GM12878 (cell line): ENCODE measurements at regions not wholly inside any gene's neighbourhood (a gene's known extent, or its start where the extent isn't known, plus 50 kb on each side); places are given as distances from the start of the nearest gene placed in this dataset.

Experiments used
- ATAC-seq: fragments of 200-7000 bp; cut with Tn5 transposase; 3 replicates; pipeline ENCODE4 v1.9.1; 2020; ENCODE audit warnings: mild to moderate bottlenecking, moderate library complexity
- BruUV-seq: library from RNA; stranded (reverse); fragments of 400-500 nt; replicated peaks from 2 replicates; lab custom pipeline; 2021; lab: Mats Ljungman, UMichigan
- CTCF ChIA-PET: fragments of 300-600 bp; sonication (Branson Sonifier 250); formaldehyde crosslinking; extraction: SDS; loops from one replicate; lab custom pipeline; 2021; ENCODE audit warnings: inconsistent platforms; lab: Yijun Ruan, JAX
- POLR2A ChIA-PET: fragments of 350-600 bp; formaldehyde crosslinking; extraction: SDS; loops from one replicate; lab custom pipeline; 2021; ENCODE audit warnings: inconsistent platforms; lab: Charles Lee
- RAD21 ChIA-PET: fragments of 300-600 bp; sonication (Branson Sonifier 250); formaldehyde crosslinking; loops from one replicate; lab custom pipeline; 2023; ENCODE audit warnings: antibody characterized with exemption; ENCODE audit not compliant: unreplicated experiment; lab: Charles Lee
- SMC1A ChIA-PET: fragments of 300-600 bp; sonication (Branson Sonifier 250); formaldehyde crosslinking; loops from one replicate; lab custom pipeline; 2023; ENCODE audit not compliant: unreplicated experiment, uncharacterized antibody; lab: Charles Lee
- DNase-seq: peaks from one replicate; pipeline ENCODE4 v3.0.0-alpha.2; 2011; ENCODE audit warnings: low read depth, low spot score
- FAIRE-seq: peaks from 3 replicates; lab custom pipeline; 2011; peaks lifted over from hg19 to GRCh38; lab: Jason Lieb, UNC
- H2AFZ ChIP-seq: 2 replicates; pipeline ENCODE4 v1.6.0; 2011; ENCODE audit warnings: low read depth, low read length, control low read depth; ENCODE audit not compliant: control insufficient read depth
- H3K27ac ChIP-seq: 2 replicates; pipeline ENCODE4 v1.5.1; 2011; ENCODE audit warnings: control low read depth; ENCODE audit not compliant: control insufficient read depth, insufficient read depth
- H3K27me3 ChIP-seq, 2 experiments: replicated peaks in 1 of 2; 2 replicates each; pipeline versions ENCODE4 v1.6.0 to v1.6.1; 2011; ENCODE audit warnings: low read length in 1 of 2; ENCODE audit not compliant: control insufficient read depth in 2 of 2, insufficient read depth in 2 of 2
- H3K36me3 ChIP-seq, 2 experiments: 2 replicates each; pipeline ENCODE4 v1.5.1; 2011; ENCODE audit warnings: low read length in 1 of 2; ENCODE audit not compliant: control insufficient read depth in 2 of 2, insufficient read depth in 2 of 2
- H3K4me1 ChIP-seq: 2 replicates; pipeline ENCODE4 v1.6.1; 2011; ENCODE audit warnings: mild to moderate bottlenecking, low read length, moderate library complexity, mixed read lengths; ENCODE audit not compliant: control insufficient read depth, insufficient read depth
- H3K4me2 ChIP-seq: 2 replicates; pipeline ENCODE4 v1.6.0; 2011; ENCODE audit warnings: control low read depth; ENCODE audit not compliant: control insufficient read depth, insufficient read depth
- H3K4me3 ChIP-seq: fragments of 200-600 bp; sonication (generic); 2 replicates; pipeline ENCODE4 v1.5.1; 2016
- H3K79me2 ChIP-seq: 2 replicates; pipeline ENCODE4 v1.6.0; 2011; ENCODE audit warnings: low read length; ENCODE audit not compliant: control insufficient read depth, insufficient read depth
- H3K9ac ChIP-seq: 2 replicates; pipeline ENCODE4 v1.8.0; 2011; ENCODE audit warnings: low read length, control low read depth, mixed read lengths; ENCODE audit not compliant: control insufficient read depth, insufficient read depth
- H3K9me3 ChIP-seq: replicated peaks from 3 replicates; pipeline ENCODE4 v1.5.1; 2011; ENCODE audit warnings: mild to moderate bottlenecking, low read length; ENCODE audit not compliant: control insufficient read depth, insufficient read depth
- H4K20me1 ChIP-seq: 2 replicates; pipeline ENCODE4 v1.6.0; 2011; ENCODE audit not compliant: control insufficient read depth, insufficient read depth
- ESRRA ChIP-seq: IDR thresholded peaks from 2 replicates; pipeline ENCODE4 v1.6.1; 2012; ENCODE audit warnings: mild to moderate bottlenecking, low read length, improper control_type of control experiment
- GABPA ChIP-seq: IDR thresholded peaks from 2 replicates; pipeline ENCODE4 v1.6.1; 2014; ENCODE audit warnings: antibody characterized with exemption, low read depth, mild to moderate bottlenecking, inconsistent platforms
- POLR2AphosphoS5 ChIP-seq: IDR thresholded peaks from 2 replicates; pipeline ENCODE4 v1.6.1; 2011; ENCODE audit warnings: mild to moderate bottlenecking, low read length, inconsistent platforms
- ZNF384 ChIP-seq: IDR thresholded peaks from 2 replicates; pipeline ENCODE4 v1.6.1; 2012; ENCODE audit warnings: low read depth, mild to moderate bottlenecking, low read length, improper control_type of control experiment, borderline replicate concordance
- ZSCAN29 ChIP-seq: fragments of 450-650 bp; IDR thresholded peaks from 2 replicates; pipeline ENCODE4 v1.6.1; 2017; ENCODE audit warnings: mild to moderate bottlenecking, moderate library complexity
- WGBS: methylation state at CpG from one replicate; pipeline ENCODE4 v1.1.6; 2016; ENCODE audit warnings: low lambda C conversion rate; ENCODE audit not compliant: insufficient replicate concordance, insufficient coverage; ENCODE audit errors: missing lambda C conversion rate; 5-methylcytosine and 5-hydroxymethylcytosine counted together
- in situ Hi-C: fragments of 300-500 bp; cut with MboI; formaldehyde crosslinking; loops from 9 replicates; pipeline ENCODE4 v1.14.3; 2018; ENCODE audit warnings: mixed read lengths
- intact Hi-C: fragments of 100-400 bp; cut with micrococcal nuclease; formaldehyde crosslinking; loops from one replicate; pipeline ENCODE4 v1.14.2; 2022; ENCODE audit not compliant: unreplicated experiment
- TF ChIP-seq, protein P1 (sequence below): IDR thresholded peaks from 2 replicates; pipeline ENCODE4 v1.6.1; 2011; ENCODE audit warnings: mild to moderate bottlenecking, low read depth, low read length, moderate library complexity; ENCODE audit not compliant: insufficient replicate concordance
- TF ChIP-seq, protein P2 (sequence below): IDR thresholded peaks from 2 replicates; pipeline ENCODE4 v1.6.1; 2011; ENCODE audit warnings: low read depth, mild to moderate bottlenecking, low read length, moderate library complexity, borderline replicate concordance; ENCODE audit errors: extremely low read depth
- TF ChIP-seq, protein P3 (sequence below): IDR thresholded peaks from 2 replicates; pipeline ENCODE4 v1.6.1; 2011; ENCODE audit warnings: borderline replicate concordance, low read depth, mild to moderate bottlenecking, moderate library complexity, low read length; ENCODE audit not compliant: insufficient read depth, poor library complexity, severe bottlenecking
- TF ChIP-seq, protein P4 (sequence below): fragments of 450-650 bp; IDR thresholded peaks from 2 replicates; pipeline ENCODE4 v1.6.1; 2017; ENCODE audit warnings: mild to moderate bottlenecking, moderate library complexity
- TF ChIP-seq, protein P5 (sequence below): IDR thresholded peaks from 2 replicates; pipeline ENCODE4 v1.6.1; 2012; ENCODE audit warnings: low read depth, low read length, improper control_type of control experiment
- TF ChIP-seq, protein P6 (sequence below): fragments of 450-650 bp; IDR thresholded peaks from 2 replicates; pipeline ENCODE4 v1.6.1; 2017; ENCODE audit warnings: low read depth, mild to moderate bottlenecking, moderate library complexity

DNA sequence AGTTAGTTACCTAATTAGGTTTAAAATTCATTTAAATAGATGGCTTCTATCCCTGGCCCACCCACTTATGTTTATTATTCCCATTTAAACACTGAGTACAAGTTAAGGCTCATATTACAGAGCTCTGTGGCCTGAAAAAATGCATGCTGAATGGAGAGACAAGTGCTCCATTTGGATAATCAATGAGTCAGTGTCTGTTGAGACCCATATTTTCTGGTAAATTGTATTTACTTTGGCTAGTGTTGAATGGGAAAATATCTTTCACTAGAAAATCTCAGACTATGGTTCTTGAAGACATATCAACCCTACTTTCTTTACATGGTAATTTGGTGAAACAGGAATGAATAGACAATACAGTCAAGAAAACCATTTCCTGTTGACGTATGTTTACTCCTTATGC, 356.0 kb downstream of the S1PR1 start (continued):
- TF ChIP-seq, protein P1, sequence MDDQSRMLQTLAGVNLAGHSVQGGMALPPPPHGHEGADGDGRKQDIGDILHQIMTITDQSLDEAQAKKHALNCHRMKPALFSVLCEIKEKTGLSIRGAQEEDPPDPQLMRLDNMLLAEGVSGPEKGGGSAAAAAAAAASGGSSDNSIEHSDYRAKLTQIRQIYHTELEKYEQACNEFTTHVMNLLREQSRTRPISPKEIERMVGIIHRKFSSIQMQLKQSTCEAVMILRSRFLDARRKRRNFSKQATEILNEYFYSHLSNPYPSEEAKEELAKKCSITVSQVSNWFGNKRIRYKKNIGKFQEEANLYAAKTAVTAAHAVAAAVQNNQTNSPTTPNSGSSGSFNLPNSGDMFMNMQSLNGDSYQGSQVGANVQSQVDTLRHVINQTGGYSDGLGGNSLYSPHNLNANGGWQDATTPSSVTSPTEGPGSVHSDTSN: no peak
- TF ChIP-seq, protein P2, sequence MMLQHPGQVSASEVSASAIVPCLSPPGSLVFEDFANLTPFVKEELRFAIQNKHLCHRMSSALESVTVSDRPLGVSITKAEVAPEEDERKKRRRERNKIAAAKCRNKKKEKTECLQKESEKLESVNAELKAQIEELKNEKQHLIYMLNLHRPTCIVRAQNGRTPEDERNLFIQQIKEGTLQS: no peak
- TF ChIP-seq, protein P3, sequence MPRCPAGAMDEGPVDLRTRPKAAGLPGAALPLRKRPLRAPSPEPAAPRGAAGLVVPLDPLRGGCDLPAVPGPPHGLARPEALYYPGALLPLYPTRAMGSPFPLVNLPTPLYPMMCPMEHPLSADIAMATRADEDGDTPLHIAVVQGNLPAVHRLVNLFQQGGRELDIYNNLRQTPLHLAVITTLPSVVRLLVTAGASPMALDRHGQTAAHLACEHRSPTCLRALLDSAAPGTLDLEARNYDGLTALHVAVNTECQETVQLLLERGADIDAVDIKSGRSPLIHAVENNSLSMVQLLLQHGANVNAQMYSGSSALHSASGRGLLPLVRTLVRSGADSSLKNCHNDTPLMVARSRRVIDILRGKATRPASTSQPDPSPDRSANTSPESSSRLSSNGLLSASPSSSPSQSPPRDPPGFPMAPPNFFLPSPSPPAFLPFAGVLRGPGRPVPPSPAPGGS: no peak

DNA sequence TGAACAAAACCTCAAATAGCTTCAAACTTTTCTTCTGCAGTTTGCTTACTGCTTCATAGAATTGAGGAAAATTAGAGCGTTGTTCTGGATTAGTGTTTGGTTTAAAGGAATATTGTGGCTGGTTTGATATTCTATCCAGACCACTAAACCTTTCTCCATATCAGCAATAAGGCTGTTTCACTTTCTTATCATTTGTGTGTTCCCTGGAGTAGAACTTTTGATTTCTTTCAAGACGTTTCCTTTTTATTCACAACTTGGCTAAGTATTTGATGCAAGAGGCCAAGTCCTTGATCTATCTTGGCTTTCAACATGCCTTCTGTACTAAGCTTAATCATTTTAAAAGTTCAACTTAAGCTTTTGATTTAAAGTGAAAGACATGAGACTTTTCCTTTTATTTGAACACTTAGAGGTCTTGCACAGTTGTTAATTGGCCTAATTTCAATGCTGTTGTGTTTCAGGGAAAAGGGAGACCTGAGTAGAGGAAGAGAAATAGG, 359.1 kb downstream of the S1PR1 start:
- 14% methylated on average over 2 of the region's 2 CpGs for WGBS
- H3K79me2 ChIP-seq: no peaks in the 10 kb centered on the region
- no peak overlapping the region for H3K27ac ChIP-seq
- intact Hi-C loops (no loop called here), in situ Hi-C loops (no loop called here)
- ATAC-seq (no peak), DNase-seq (no peak), FAIRE-seq (no peak)
- RAD21 ChIA-PET: no interaction called here
- no TSS peak for BruUV-seq
- no peak overlapping the region for H2AFZ ChIP-seq
- POLR2A ChIA-PET: no interaction called here
- CTCF ChIA-PET: interaction anchor here (0.5 kb wide), 1 partner anchor 441 kb away, joined by 3 read pairs; no protein-coding TSS in a partner anchor
- no peak overlapping the region for H3K4me2 ChIP-seq
- H3K36me3 ChIP-seq: no peaks in the 10 kb centered on the region
- TF ChIP-seq ZNF384 (no peak), ZSCAN29 (no peak), GABPA (no peak), POLR2AphosphoS5 (no peak), ESRRA (no peak)
- TF ChIP-seq, protein P4, sequence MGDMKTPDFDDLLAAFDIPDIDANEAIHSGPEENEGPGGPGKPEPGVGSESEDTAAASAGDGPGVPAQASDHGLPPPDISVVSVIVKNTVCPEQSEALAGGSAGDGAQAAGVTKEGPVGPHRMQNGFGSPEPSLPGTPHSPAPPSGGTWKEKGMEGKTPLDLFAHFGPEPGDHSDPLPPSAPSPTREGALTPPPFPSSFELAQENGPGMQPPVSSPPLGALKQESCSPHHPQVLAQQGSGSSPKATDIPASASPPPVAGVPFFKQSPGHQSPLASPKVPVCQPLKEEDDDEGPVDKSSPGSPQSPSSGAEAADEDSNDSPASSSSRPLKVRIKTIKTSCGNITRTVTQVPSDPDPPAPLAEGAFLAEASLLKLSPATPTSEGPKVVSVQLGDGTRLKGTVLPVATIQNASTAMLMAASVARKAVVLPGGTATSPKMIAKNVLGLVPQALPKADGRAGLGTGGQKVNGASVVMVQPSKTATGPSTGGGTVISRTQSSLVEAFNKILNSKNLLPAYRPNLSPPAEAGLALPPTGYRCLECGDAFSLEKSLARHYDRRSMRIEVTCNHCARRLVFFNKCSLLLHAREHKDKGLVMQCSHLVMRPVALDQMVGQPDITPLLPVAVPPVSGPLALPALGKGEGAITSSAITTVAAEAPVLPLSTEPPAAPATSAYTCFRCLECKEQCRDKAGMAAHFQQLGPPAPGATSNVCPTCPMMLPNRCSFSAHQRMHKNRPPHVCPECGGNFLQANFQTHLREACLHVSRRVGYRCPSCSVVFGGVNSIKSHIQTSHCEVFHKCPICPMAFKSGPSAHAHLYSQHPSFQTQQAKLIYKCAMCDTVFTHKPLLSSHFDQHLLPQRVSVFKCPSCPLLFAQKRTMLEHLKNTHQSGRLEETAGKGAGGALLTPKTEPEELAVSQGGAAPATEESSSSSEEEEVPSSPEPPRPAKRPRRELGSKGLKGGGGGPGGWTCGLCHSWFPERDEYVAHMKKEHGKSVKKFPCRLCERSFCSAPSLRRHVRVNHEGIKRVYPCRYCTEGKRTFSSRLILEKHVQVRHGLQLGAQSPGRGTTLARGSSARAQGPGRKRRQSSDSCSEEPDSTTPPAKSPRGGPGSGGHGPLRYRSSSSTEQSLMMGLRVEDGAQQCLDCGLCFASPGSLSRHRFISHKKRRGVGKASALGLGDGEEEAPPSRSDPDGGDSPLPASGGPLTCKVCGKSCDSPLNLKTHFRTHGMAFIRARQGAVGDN: no peak
- TF ChIP-seq, protein P5, sequence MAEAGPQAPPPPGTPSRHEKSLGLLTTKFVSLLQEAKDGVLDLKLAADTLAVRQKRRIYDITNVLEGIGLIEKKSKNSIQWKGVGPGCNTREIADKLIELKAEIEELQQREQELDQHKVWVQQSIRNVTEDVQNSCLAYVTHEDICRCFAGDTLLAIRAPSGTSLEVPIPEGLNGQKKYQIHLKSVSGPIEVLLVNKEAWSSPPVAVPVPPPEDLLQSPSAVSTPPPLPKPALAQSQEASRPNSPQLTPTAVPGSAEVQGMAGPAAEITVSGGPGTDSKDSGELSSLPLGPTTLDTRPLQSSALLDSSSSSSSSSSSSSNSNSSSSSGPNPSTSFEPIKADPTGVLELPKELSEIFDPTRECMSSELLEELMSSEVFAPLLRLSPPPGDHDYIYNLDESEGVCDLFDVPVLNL: no peak
- TF ChIP-seq, protein P6, sequence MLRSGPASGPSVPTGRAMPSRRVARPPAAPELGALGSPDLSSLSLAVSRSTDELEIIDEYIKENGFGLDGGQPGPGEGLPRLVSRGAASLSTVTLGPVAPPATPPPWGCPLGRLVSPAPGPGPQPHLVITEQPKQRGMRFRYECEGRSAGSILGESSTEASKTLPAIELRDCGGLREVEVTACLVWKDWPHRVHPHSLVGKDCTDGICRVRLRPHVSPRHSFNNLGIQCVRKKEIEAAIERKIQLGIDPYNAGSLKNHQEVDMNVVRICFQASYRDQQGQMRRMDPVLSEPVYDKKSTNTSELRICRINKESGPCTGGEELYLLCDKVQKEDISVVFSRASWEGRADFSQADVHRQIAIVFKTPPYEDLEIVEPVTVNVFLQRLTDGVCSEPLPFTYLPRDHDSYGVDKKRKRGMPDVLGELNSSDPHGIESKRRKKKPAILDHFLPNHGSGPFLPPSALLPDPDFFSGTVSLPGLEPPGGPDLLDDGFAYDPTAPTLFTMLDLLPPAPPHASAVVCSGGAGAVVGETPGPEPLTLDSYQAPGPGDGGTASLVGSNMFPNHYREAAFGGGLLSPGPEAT: no peak
- no peaks in the 10 kb centered on the region for H4K20me1 ChIP-seq
- H3K4me1 ChIP-seq: no peaks in the 10 kb centered on the region
- H3K4me3 ChIP-seq: no peak overlapping the region
- H3K9me3 ChIP-seq: no peaks in the 10 kb centered on the region
- SMC1A ChIA-PET: no interaction called here
- no peak overlapping the region for H3K9ac ChIP-seq
- no peaks in the 10 kb centered on the region for H3K27me3 ChIP-seq
